Esophagus squamous epithelium (tissue), 5 donors: ENCODE measurements at regions not wholly inside any gene's neighbourhood (a gene's known extent, or its start where the extent isn't known, plus 50 kb on each side); places are given as distances from the start of the nearest gene placed in this dataset.

ENCODE experiments used
- DNase-seq: peaks from one replicate; lab custom pipeline; 2025; lab: John Stamatoyannopoulos, UW
- H3K27ac ChIP-seq, 4 donors: fragments of 200-600 bp; sonication (generic); one replicate each; pipeline ENCODE4 v1.5.1; 2016 to 2019; ENCODE audit warnings: mild to moderate bottlenecking in 1 of 4
- H3K27me3 ChIP-seq, 4 donors: fragments of 200-600 bp; sonication (generic); 1 replicate in 3 of 4; 2 replicates in 1 of 4; pipeline versions ENCODE4 v1.5.1 to v1.6.0; 2017 to 2021; ENCODE audit warnings: antibody characterized with exemption in 1 of 4
- H3K36me3 ChIP-seq, 3 donors: fragments of 200-600 bp; sonication (generic); one replicate each; pipeline ENCODE4 v1.5.1; 2016 to 2019
- H3K4me1 ChIP-seq, 3 donors: fragments of 200-600 bp; sonication (generic); one replicate each; pipeline ENCODE4 v1.5.1; 2017 to 2019
- H3K4me3 ChIP-seq, 4 donors: fragments of 200-600 bp; sonication (generic); 1 replicate in 3 of 4; 2 replicates in 1 of 4; pipeline ENCODE4 v1.5.1; 2016 to 2019; ENCODE audit warnings: mild to moderate bottlenecking in 2 of 4, moderate library complexity in 1 of 4
- H3K9me3 ChIP-seq, 3 donors: fragments of 200-600 bp; sonication (generic); one replicate each; pipeline ENCODE4 v1.5.1; 2016 to 2019
- CTCF ChIP-seq, 6 experiments: fragments of 450-650 bp in 4 of 6; fragments of 200-600 bp in 2 of 6; sonication (generic) in 2 of 6; IDR thresholded peaks; one replicate each; pipeline ENCODE4 v1.5.1; 2016 to 2019; ENCODE audit warnings: antibody characterized with exemption in 6 of 6, mild to moderate bottlenecking in 4 of 6, moderate library complexity in 4 of 6
- POLR2A ChIP-seq, 4 donors: fragments of 450-650 bp; IDR thresholded peaks; one replicate each; pipeline ENCODE4 v1.6.1; 2017; ENCODE audit warnings: antibody characterized with exemption in 4 of 4, mild to moderate bottlenecking in 4 of 4, moderate library complexity in 3 of 4
- WGBS, 2 donors: methylation state at CpG; one replicate each; pipeline ENCODE4 v1.1.5; 2018; 5-methylcytosine and 5-hydroxymethylcytosine counted together
- intact Hi-C: fragments of 100-400 bp; cut with DNase I; formaldehyde crosslinking; loops from one replicate; pipeline ENCODE4 v1.15.0; 2022
- donor health status: DM: yes; HTN: yes; CAD: no.

DNA sequence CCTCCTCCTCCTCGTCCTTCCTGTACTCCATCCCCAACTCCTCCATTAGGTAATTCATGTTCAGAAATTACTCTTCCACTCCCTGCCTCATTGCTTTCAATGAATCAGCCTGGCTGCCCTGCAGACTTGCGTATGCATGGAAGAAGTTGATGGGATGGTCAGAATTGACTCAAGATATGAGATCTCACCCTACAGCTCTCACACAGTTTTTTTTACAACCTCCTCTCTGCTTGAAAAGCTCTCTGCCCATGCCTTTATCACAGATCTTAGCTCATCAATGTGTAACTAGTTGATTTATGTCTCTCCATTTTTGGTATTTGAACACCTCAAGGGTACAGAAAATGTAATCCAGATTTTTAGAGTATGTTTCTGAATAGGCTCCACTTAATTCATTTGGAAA lies 506.9 kb downstream of the TBC1D4 start:
- DNase-seq = no peak
- Histone ChIP-seq H3K27ac (no peak overlapping the region), H3K4me3 (no peak overlapping the region), H3K9me3 (no peaks in the 10 kb centered on the region), H3K36me3 (no peaks in the 10 kb centered on the region), H3K27me3 (no peaks in the 10 kb centered on the region), H3K4me1 (no peaks in the 10 kb centered on the region)
- WGBS, 2 donors = 55 to 58% methylated on average over 2 of the region's 2 CpGs
- intact Hi-C loops = no loop called here
- TF ChIP-seq POLR2A (IDR thresholded peaks at IDR 0.05) (no peak), CTCF (IDR thresholded peaks at IDR 0.05) (no peak)

DNA sequence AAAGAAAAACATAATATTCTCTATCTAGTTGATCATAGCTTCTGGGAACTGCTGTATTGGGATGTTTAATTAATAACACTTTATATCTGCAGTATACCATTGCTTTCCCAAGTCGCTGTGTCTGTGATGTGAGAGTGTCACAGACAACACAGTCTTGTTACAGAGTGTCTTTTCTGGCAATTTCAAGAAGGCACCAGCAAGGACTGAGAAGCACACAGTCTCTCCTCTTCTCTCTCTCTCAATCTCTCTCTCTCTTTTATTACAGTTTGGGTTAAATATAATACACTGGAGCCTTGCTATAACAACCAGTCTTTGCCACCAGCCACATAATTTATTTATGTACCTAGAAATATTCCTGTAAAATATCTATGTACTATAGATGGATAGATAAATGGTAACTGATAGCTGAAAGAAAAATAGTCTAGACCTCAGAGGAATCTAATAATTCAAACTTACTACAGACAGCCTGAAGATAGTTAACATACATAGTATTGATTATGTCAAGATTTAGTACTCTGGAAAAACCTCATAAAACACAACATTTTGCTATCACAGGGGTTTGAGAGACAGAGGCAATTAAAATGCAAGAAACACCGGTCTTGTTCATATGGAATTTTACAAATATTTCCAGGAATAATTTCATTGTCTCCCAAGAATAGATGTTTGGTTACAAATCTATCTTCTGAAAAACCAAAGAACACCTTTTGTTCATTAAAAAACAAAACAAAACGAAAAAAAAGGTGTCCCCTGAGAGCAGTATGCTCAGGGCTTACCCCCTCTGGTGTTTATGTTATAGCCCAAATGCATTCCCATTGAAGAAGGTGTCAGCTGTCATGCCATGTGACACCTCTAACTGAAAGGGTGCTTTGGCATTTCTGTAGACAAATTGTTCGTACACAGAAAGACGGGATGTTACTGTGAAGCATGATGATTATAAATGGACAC lies 507.8 kb downstream of the TBC1D4 start:
- no peak for DNase-seq
- no peak for TF ChIP-seq POLR2A (IDR thresholded peaks at IDR 0.05)
- no peak for TF ChIP-seq CTCF (IDR thresholded peaks at IDR 0.05)
- H3K4me1 ChIP-seq = no peaks in the 10 kb centered on the region
- H3K27me3 ChIP-seq = no peaks in the 10 kb centered on the region
- no peaks in the 10 kb centered on the region for H3K9me3 ChIP-seq
- 48 to 51% methylated on average over 5 of the region's 5 CpGs for WGBS, 2 donors
- no peak overlapping the region for H3K27ac ChIP-seq
- H3K4me3 ChIP-seq = no peak overlapping the region
- H3K36me3 ChIP-seq = no peaks in the 10 kb centered on the region
- intact Hi-C loops = no loop called here

DNA sequence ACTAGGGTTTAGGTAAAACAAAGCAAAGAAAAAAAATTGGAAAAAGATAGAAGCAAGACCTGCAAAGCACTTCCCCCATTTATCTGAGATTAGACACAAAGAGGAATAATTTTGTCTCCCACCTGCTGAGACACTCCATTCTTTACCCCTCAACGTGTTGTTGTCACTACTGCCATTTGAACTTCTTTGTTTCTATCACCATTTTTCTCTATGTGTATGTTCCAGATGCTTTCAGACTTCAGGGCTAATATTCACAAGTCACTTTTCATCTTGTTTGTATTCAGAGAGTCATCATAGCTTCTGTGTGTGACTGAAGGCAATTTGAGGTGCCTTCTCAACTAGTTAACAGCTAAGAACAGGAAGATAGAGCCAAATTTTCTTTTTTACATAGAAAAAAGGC lies 512.5 kb downstream of the TBC1D4 start:
- intact Hi-C loops = no loop called here
- H3K4me3 ChIP-seq = no peak overlapping the region
- no peaks in the 10 kb centered on the region for H3K9me3 ChIP-seq
- no peak for DNase-seq
- TF ChIP-seq CTCF (IDR thresholded peaks at IDR 0.05) (no peak), POLR2A (IDR thresholded peaks at IDR 0.05) (no peak)
- H3K27ac ChIP-seq = no peak overlapping the region
- 33 to 52% methylated on average over 1 of the region's 1 CpG for WGBS, 2 donors
- H3K4me1 ChIP-seq = no peaks in the 10 kb centered on the region
- no peaks in the 10 kb centered on the region for H3K27me3 ChIP-seq
- H3K36me3 ChIP-seq = no peaks in the 10 kb centered on the region

- Histone ChIP-seq H3K9me3 (no peaks in the 10 kb centered on the region), H3K27ac (no peak overlapping the region), H3K27me3 (no peaks in the 10 kb centered on the region), H3K4me3 (no peak overlapping the region), H3K36me3 (no peaks in the 10 kb centered on the region), H3K4me1 (no peaks in the 10 kb centered on the region)
- DNase-seq = no peak
- intact Hi-C loops = no loop called here
- TF ChIP-seq POLR2A (IDR thresholded peaks at IDR 0.05) = no peak
- no peak for TF ChIP-seq CTCF (IDR thresholded peaks at IDR 0.05)
- WGBS, 2 donors = 32 to 35% methylated on average over 5 of the region's 5 CpGs
Observed at GRCh38 chr13:74966814-74967424, 515.0 kb downstream of the TBC1D4 start.

DNA sequence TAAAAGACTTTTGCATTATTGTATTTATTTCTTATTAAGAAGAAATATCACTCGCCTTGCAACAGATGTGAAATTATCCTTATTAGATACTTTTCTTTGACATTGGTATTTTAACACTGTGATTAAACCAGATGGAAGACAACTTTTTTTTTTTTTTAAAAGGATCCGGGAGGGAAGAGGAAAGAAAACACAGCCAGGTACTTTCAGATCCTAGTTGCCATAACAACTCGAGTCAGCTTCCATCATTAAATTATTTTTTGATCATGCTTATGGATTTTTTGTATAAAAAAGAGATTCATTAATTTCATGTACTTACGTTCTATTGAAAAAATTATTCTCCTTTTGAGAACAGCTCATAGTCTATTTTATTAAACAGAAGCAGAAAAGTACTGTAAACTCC lies 515.7 kb downstream of the TBC1D4 start:
- WGBS, 2 donors = 45 to 56% methylated on average over 4 of the region's 4 CpGs
- Histone ChIP-seq H3K4me3 (no peak overlapping the region), H3K4me1 (no peaks in the 10 kb centered on the region), H3K27ac (no peak overlapping the region), H3K27me3 (no peaks in the 10 kb centered on the region), H3K36me3 (no peaks in the 10 kb centered on the region), H3K9me3 (no peaks in the 10 kb centered on the region)
- intact Hi-C loops = no loop called here
- TF ChIP-seq POLR2A (IDR thresholded peaks at IDR 0.05) = no peak
- no peak for TF ChIP-seq CTCF (IDR thresholded peaks at IDR 0.05)
- DNase-seq = no peak
